Adrenal gland (tissue), 5 donors: ENCODE measurements at regions not wholly inside any gene's neighbourhood (a gene's known extent, or its start where the extent isn't known, plus 50 kb on each side); places are given as distances from the start of the nearest gene placed in this dataset.

ENCODE experiments used
- CTCF ChIP-seq, 6 experiments: fragments of 450-650 bp in 4 of 6; fragments of 200-600 bp in 2 of 6; sonication (generic) in 1 of 6; IDR thresholded peaks; 1 replicate in 5 of 6; 2 replicates in 1 of 6; pipeline versions ENCODE4 v1.5.1 to v1.8.0; 2016 to 2021; ENCODE audit warnings: antibody characterized with exemption in 6 of 6, mild to moderate bottlenecking in 2 of 6, moderate library complexity in 1 of 6
- POLR2A ChIP-seq, 2 donors: fragments of 450-650 bp; IDR thresholded peaks; one replicate each; pipeline ENCODE4 v1.6.1; 2017; ENCODE audit warnings: antibody characterized with exemption in 2 of 2, mild to moderate bottlenecking in 2 of 2, moderate library complexity in 1 of 2
- donor health status: DM: no; HTN: no; CAD: no.

GRCh38 chr20:11110535-11110934, 436.7 kb upstream of the JAG1 start:
- TF ChIP-seq CTCF (IDR thresholded peaks at IDR 0.05), result no peak
- no peak for TF ChIP-seq POLR2A (IDR thresholded peaks at IDR 0.05)
